ENCODE measurements at regions not wholly inside any gene's neighbourhood (a gene's known extent, or its start where the extent isn't known, plus 50 kb on each side); places are given as distances from the start of the nearest gene placed in this dataset.

DNA sequence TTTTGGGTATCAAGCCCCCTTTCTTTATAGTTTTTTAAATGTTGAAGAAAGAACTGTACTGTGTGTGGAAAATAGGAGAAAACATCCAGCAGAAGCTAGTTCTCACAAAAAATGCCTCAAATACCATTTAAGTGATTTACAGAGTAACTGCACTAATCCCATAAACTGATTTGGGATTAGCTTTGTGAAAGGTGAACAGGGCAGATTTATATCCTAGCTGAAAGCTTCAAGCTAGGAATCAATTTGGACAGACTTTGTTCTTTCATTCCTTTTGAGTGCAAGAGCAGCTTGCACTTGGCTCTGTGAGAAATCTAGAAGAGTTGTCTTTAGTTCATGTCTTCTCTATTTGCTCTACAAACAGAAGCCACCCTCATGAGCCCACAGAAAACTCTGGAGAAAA is 183.9 kb upstream of the VRK2 start:
- Histone ChIP-seq H3K9me3 (ENCODE audit: insufficient read depth, low read depth) (0 out of 2 replicates have a peak, but pooled peaks cover 3% of the 10 kb centered on the region), H3K4me3 (no peak overlapping the region), H3K9me2 (ENCODE audit: insufficient read depth) (no peaks in the 10 kb centered on the region), H3K27me3 (ENCODE audit: insufficient read depth, low read depth) (no peaks in the 10 kb centered on the region), H2AFZ (peak overlapping the region; percentile 0; the same call in 1 of the 2 replicates), H3K36me3 (ENCODE audit: low read depth) (no peaks in the 10 kb centered on the region), H3K4me2 (peak overlapping the region; percentile 13; the same call in 1 of the 2 replicates), H3K4me1 (replicated peaks; ENCODE audit: insufficient read depth) (peaks cover 17% of the 10 kb centered on the region), H3K27ac (0 out of 2 replicates have a peak overlapping the region, but pooled peaks have one; percentile 6), H3K79me2 (ENCODE audit: low read depth) (no peaks in the 10 kb centered on the region), H3F3A (ENCODE audit: insufficient read depth, low read depth) (no peaks in the 10 kb centered on the region), H4K20me1 (ENCODE audit: insufficient read depth) (no peaks in the 10 kb centered on the region)
- intact Hi-C loops (cut with micrococcal nuclease; ENCODE audit: unreplicated experiment) = no loop called here
- POLR2A ChIA-PET (ENCODE audit: unreplicated experiment) = no interaction called here
- TF ChIP-seq, protein P1, sequence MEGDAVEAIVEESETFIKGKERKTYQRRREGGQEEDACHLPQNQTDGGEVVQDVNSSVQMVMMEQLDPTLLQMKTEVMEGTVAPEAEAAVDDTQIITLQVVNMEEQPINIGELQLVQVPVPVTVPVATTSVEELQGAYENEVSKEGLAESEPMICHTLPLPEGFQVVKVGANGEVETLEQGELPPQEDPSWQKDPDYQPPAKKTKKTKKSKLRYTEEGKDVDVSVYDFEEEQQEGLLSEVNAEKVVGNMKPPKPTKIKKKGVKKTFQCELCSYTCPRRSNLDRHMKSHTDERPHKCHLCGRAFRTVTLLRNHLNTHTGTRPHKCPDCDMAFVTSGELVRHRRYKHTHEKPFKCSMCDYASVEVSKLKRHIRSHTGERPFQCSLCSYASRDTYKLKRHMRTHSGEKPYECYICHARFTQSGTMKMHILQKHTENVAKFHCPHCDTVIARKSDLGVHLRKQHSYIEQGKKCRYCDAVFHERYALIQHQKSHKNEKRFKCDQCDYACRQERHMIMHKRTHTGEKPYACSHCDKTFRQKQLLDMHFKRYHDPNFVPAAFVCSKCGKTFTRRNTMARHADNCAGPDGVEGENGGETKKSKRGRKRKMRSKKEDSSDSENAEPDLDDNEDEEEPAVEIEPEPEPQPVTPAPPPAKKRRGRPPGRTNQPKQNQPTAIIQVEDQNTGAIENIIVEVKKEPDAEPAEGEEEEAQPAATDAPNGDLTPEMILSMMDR (conservative IDR thresholded peaks at IDR 0.05) = no peak
- no TSS peak for BruUV-seq (replicated peaks)
- CTCF ChIA-PET = interaction anchor here (0.5 kb wide), 1 partner anchor 101 kb away, joined by 3 read pairs; no protein-coding TSS in a partner anchor
- DNase-seq = no peak

DNA sequence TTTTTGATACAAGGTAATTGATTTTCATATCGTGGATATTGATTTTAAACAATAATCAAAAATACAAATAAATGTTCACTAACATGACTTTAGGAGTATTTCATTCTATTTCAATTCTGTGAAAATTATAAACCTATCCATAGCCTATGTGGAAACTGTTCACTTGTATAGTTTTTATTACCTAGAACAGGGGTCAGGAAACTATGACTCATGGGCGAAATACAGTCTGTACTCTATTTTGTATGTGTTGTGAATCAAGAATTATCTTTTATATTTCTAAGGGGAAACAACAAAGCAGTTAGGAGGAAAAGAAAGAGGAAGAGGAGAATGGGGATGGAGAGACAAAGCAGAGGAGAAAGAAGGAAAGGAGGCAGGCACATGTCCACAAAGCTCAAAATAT is 181.7 kb upstream of the VRK2 start:
- TF ChIP-seq, protein P1 (conservative IDR thresholded peaks at IDR 0.05) = no peak
- TF ChIP-seq EZH2 (IDR thresholded peaks at IDR 0.05; ENCODE audit: low read depth) = no peak
- Histone ChIP-seq H3K9me2 (ENCODE audit: insufficient read depth) (no peaks in the 10 kb centered on the region), H3K27ac (no peak overlapping the region), H3K27me3 (ENCODE audit: insufficient read depth, low read depth) (no peaks in the 10 kb centered on the region), H3K4me3 (no peak overlapping the region), H3F3A (ENCODE audit: insufficient read depth, low read depth) (no peaks in the 10 kb centered on the region), H3K9me3 (ENCODE audit: insufficient read depth, low read depth) (no peaks in the 10 kb centered on the region), H4K20me1 (ENCODE audit: insufficient read depth) (no peaks in the 10 kb centered on the region), H3K4me2 (no peak overlapping the region), H3K36me3 (ENCODE audit: low read depth) (no peaks in the 10 kb centered on the region), H3K79me2 (ENCODE audit: low read depth) (no peaks in the 10 kb centered on the region), H3K4me1 (replicated peaks; ENCODE audit: insufficient read depth) (peaks cover 17% of the 10 kb centered on the region), H2AFZ (no peak overlapping the region)
- DNase-seq = no peak
- intact Hi-C loops (cut with micrococcal nuclease; ENCODE audit: unreplicated experiment) = no loop called here
- BruUV-seq (replicated peaks) = no TSS peak
- ChIA-PET CTCF (no interaction called here), POLR2A (ENCODE audit: unreplicated experiment) (interaction anchor here (0.5 kb wide), 1 partner anchor 209 kb away, joined by 6 read pairs; no protein-coding TSS in a partner anchor)

DNA sequence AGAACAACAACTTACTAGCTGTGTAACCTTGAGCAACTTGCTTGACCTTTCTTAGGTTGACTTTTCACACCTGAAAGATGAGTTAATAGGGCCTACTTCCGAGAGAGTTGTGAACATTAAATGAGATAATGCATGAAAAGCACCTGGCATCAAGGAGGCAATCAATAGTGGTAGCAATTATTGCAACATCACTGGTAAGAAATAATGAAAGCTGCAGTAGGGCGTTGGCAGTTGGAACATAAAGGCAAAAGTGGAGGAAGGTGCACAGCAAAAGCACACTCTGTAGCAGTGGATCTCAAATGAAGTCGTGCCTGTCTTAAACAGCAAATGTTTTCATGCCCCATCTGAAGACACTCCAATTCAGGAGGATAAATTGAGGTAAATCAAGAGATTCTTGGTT is 178.9 kb upstream of the VRK2 start:
- H3K27ac ChIP-seq = no peak overlapping the region
- H4K20me1 ChIP-seq (ENCODE audit: insufficient read depth) = no peaks in the 10 kb centered on the region
- H3K4me1 ChIP-seq (replicated peaks; ENCODE audit: insufficient read depth) = peaks cover 7% of the 10 kb centered on the region
- no peaks in the 10 kb centered on the region for H3K9me2 ChIP-seq (ENCODE audit: insufficient read depth)
- ChIA-PET CTCF (no interaction called here), POLR2A (ENCODE audit: unreplicated experiment) (no interaction called here)
- intact Hi-C loops (cut with micrococcal nuclease; ENCODE audit: unreplicated experiment) = no loop called here
- H3K4me2 ChIP-seq = no peak overlapping the region
- BruUV-seq (replicated peaks) = no TSS peak
- DNase-seq = no peak
- no peaks in the 10 kb centered on the region for H3K9me3 ChIP-seq (ENCODE audit: insufficient read depth, low read depth)
- no peaks in the 10 kb centered on the region for H3K27me3 ChIP-seq (ENCODE audit: insufficient read depth, low read depth)
- H3K4me3 ChIP-seq = no peak overlapping the region
- no peaks in the 10 kb centered on the region for H3K36me3 ChIP-seq (ENCODE audit: low read depth)
- TF ChIP-seq EZH2 (IDR thresholded peaks at IDR 0.05; ENCODE audit: low read depth) = no peak
- TF ChIP-seq, protein P1 (conservative IDR thresholded peaks at IDR 0.05) = no peak
- H3K79me2 ChIP-seq (ENCODE audit: low read depth) = no peaks in the 10 kb centered on the region
- no peak overlapping the region for H2AFZ ChIP-seq
- no peaks in the 10 kb centered on the region for H3F3A ChIP-seq (ENCODE audit: insufficient read depth, low read depth)

Measured in PC-9 (cell line).